DND-41 (cell line): ENCODE measurements at regions not wholly inside any gene's neighbourhood (a gene's known extent, or its start where the extent isn't known, plus 50 kb on each side); places are given as distances from the start of the nearest gene placed in this dataset.

ENCODE experiments used
- EZH2 ChIP-seq: IDR thresholded peaks from 3 replicates; pipeline ENCODE4 v1.6.1; 2012; ENCODE audit warnings: borderline replicate concordance, low read depth, mild to moderate bottlenecking, moderate library complexity, low read length, inconsistent platforms; ENCODE audit not compliant: severe bottlenecking
- TF ChIP-seq, protein P1 (sequence below): IDR thresholded peaks from 2 replicates; pipeline ENCODE4 v1.5.1; 2012; ENCODE audit warnings: borderline replicate concordance, low read length, moderate library complexity, mild to moderate bottlenecking; ENCODE audit not compliant: poor library complexity, severe bottlenecking; ENCODE audit errors: extremely low read depth

DNA sequence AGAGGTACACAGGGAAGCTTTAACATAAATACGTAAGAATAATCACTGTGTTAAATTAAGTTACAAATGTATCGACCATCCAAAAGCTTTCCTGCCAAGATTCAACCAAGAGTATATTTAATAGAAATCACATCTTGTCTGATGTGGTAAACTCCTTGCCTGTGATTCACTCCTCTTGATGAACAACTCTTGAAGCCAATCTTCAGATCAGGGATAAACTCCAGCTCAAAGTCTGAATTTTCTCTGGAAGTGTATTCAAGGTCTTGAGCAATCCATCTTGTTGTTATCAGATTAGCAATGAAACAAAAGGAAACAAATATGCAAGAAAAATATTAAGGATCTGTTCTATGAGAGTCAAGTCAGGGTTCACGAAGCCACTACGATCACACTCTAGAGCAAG lies 170.0 kb upstream of the ADAMTS16 start:
- TF ChIP-seq, protein P1, sequence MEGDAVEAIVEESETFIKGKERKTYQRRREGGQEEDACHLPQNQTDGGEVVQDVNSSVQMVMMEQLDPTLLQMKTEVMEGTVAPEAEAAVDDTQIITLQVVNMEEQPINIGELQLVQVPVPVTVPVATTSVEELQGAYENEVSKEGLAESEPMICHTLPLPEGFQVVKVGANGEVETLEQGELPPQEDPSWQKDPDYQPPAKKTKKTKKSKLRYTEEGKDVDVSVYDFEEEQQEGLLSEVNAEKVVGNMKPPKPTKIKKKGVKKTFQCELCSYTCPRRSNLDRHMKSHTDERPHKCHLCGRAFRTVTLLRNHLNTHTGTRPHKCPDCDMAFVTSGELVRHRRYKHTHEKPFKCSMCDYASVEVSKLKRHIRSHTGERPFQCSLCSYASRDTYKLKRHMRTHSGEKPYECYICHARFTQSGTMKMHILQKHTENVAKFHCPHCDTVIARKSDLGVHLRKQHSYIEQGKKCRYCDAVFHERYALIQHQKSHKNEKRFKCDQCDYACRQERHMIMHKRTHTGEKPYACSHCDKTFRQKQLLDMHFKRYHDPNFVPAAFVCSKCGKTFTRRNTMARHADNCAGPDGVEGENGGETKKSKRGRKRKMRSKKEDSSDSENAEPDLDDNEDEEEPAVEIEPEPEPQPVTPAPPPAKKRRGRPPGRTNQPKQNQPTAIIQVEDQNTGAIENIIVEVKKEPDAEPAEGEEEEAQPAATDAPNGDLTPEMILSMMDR = no peak
- TF ChIP-seq EZH2 = no peak
